GM23338 (cell line): ENCODE measurements at regions not wholly inside any gene's neighbourhood (a gene's known extent, or its start where the extent isn't known, plus 50 kb on each side); places are given as distances from the start of the nearest gene placed in this dataset.

Source experiments
- ATAC-seq: fragments of 200-7000 bp; cut with Tn5 transposase; 3 replicates; pipeline ENCODE4 v1.9.1; 2020
- DNase-seq: peaks from one replicate; pipeline ENCODE4 v3.0.0-alpha.2; 2015; ENCODE audit warnings: low spot score
- H2AFZ ChIP-seq: fragments of 200-600 bp; sonication (generic); 2 replicates; pipeline ENCODE4 v1.8.0; 2016; ENCODE audit warnings: antibody characterized with exemption, mild to moderate bottlenecking, moderate library complexity
- H3F3A ChIP-seq: fragments of 200-600 bp; sonication (generic); replicated peaks from 2 replicates; pipeline ENCODE4 v1.8.0; 2017; ENCODE audit warnings: antibody characterized with exemption, mixed run types, low read depth
- H3K27ac ChIP-seq: fragments of 200-600 bp; sonication (generic); 2 replicates; pipeline ENCODE4 v1.6.1; 2016; ENCODE audit warnings: low read depth
- H3K27me3 ChIP-seq: fragments of 200-600 bp; sonication (generic); 2 replicates; pipeline ENCODE4 v1.8.0; 2016; ENCODE audit warnings: mild to moderate bottlenecking, mixed run types, moderate library complexity; ENCODE audit not compliant: insufficient read depth
- H3K36me3 ChIP-seq: fragments of 200-600 bp; sonication (generic); 2 replicates; pipeline ENCODE4 v1.8.0; 2016; ENCODE audit warnings: mild to moderate bottlenecking; ENCODE audit not compliant: insufficient read depth
- H3K4me1 ChIP-seq: fragments of 200-600 bp; sonication (generic); 2 replicates; pipeline ENCODE4 v1.8.0; 2016; ENCODE audit warnings: mild to moderate bottlenecking, moderate library complexity; ENCODE audit not compliant: insufficient read depth
- H3K4me2 ChIP-seq: fragments of 200-600 bp; sonication (generic); 2 replicates; pipeline ENCODE4 v1.7.1; 2017; ENCODE audit warnings: mixed run types
- H3K4me3 ChIP-seq: fragments of 200-600 bp; sonication (generic); 2 replicates; pipeline ENCODE4 v1.6.1; 2016; ENCODE audit warnings: mixed run types
- H3K79me2 ChIP-seq: fragments of 200-600 bp; sonication (generic); replicated peaks from 2 replicates; pipeline ENCODE4 v1.8.0; 2017; ENCODE audit warnings: mild to moderate bottlenecking; ENCODE audit not compliant: insufficient read depth
- H3K9me2 ChIP-seq: fragments of 200-600 bp; sonication (generic); 2 replicates; pipeline ENCODE4 v1.8.0; 2017; ENCODE audit not compliant: insufficient read depth
- H4K20me1 ChIP-seq: fragments of 200-600 bp; sonication (generic); replicated peaks from 2 replicates; pipeline ENCODE4 v1.8.0; 2017; ENCODE audit warnings: mild to moderate bottlenecking; ENCODE audit not compliant: insufficient read depth
- H3K27ac Mint-ChIP-seq: 2 replicates; pipeline ENCODE4 v1.8.0; 2020; ENCODE audit warnings: inconsistent platforms, mild to moderate bottlenecking, moderate library complexity, mixed read lengths
- H3K27me3 Mint-ChIP-seq: 3 replicates; pipeline ENCODE4 v1.8.0; 2022; ENCODE audit warnings: low read depth, mild to moderate bottlenecking, moderate library complexity, mixed read lengths, inconsistent platforms; ENCODE audit not compliant: insufficient read depth, poor library complexity
- H3K36me3 Mint-ChIP-seq: 3 replicates; pipeline ENCODE4 v1.8.0; 2021; ENCODE audit warnings: low read depth, mild to moderate bottlenecking, inconsistent platforms, moderate library complexity, mixed read lengths
- H3K4me1 Mint-ChIP-seq: 3 replicates; pipeline ENCODE4 v1.8.0; 2020; ENCODE audit warnings: mild to moderate bottlenecking, inconsistent platforms, mixed read lengths
- H3K4me3 Mint-ChIP-seq: 3 replicates; pipeline ENCODE4 v1.8.0; 2021; ENCODE audit warnings: moderate library complexity, mild to moderate bottlenecking, inconsistent platforms, mixed read lengths
- H3K9me3 Mint-ChIP-seq: 3 replicates; pipeline ENCODE4 v1.8.0; 2020; ENCODE audit warnings: moderate library complexity, mild to moderate bottlenecking, inconsistent platforms, mixed read lengths
- CTCF ChIP-seq, 2 experiments: fragments of 200-600 bp in 1 of 2; sonication (generic) in 1 of 2; conservative IDR thresholded peaks; 2 replicates each; pipeline versions ENCODE4 v1.5.1 to v1.6.1; 2016 to 2017; ENCODE audit warnings: antibody characterized with exemption in 2 of 2, low read depth in 2 of 2, mild to moderate bottlenecking in 2 of 2, moderate library complexity in 1 of 2
- ETS1 ChIP-seq: IDR thresholded peaks from 2 replicates; pipeline ENCODE4 v1.6.1; 2016; ENCODE audit warnings: antibody characterized with exemption
- EZH2 ChIP-seq: fragments of 200-600 bp; sonication (generic); IDR thresholded peaks from one replicate; pipeline ENCODE4 v1.8.0; 2017; ENCODE audit warnings: antibody characterized with exemption, mild to moderate bottlenecking, low read depth; ENCODE audit not compliant: unreplicated experiment
- ZNF114 ChIP-seq: fragments of 250-450 bp; sonication (Bioruptor Pico); IDR thresholded peaks from 2 replicates; pipeline ENCODE4 v1.5.0; 2020; ENCODE audit warnings: mild to moderate bottlenecking, moderate library complexity
- ZNF462 ChIP-seq: fragments of 250-450 bp; sonication (Bioruptor Pico); IDR thresholded peaks from 2 replicates; pipeline ENCODE4 v1.5.0; 2020; ENCODE audit warnings: mild to moderate bottlenecking, moderate library complexity

- DNase-seq: peak; percentile 30
- Mint-ChIP-seq H3K27me3 (no peaks in the 10 kb centered on the region), H3K27ac (no peak overlapping the region), H3K9me3 (no peaks in the 10 kb centered on the region; the same call in 2 of the 3 replicates), H3K36me3 (no peaks in the 10 kb centered on the region; the same call in 2 of the 3 replicates), H3K4me1 (peaks cover 22% of the 10 kb centered on the region), H3K4me3 (no peak overlapping the region)
- Histone ChIP-seq H2AFZ (peak overlapping the region; percentile 81; the same call in 1 of the 2 replicates), H3K4me1 (peaks cover 9% of the 10 kb centered on the region; the same call in 1 of the 2 replicates), H3K27me3 (no peaks in the 10 kb centered on the region), H3K9me2 (peaks cover 5% of the 10 kb centered on the region; the same call in 1 of the 2 replicates), H3K27ac (no peak overlapping the region), H3K79me2 (no peaks in the 10 kb centered on the region), H3K36me3 (no peaks in the 10 kb centered on the region), H3F3A (no peaks in the 10 kb centered on the region), H3K4me2 (no peak overlapping the region), H4K20me1 (no peaks in the 10 kb centered on the region), H3K4me3 (no peak overlapping the region)
- peak; percentile 80 for ATAC-seq
- TF ChIP-seq EZH2 (no peak), ETS1 (no peak), ZNF114 (CRISPR knock-in tag) (no peak), CTCF (conservative IDR thresholded peaks at IDR 0.05; ENCODE audit: low read depth in 2 of 2) (no peak), ZNF462 (CRISPR knock-in tag) (no peak)
Measured at GRCh38 chr4:38531141-38531727, 132.8 kb upstream of the KLF3 start.
